Stomach (tissue), 8 donors: ENCODE measurements at regions not wholly inside any gene's neighbourhood (a gene's known extent, or its start where the extent isn't known, plus 50 kb on each side); places are given as distances from the start of the nearest gene placed in this dataset.

Experiments used
- DNase-seq, 2 donors: peaks; one replicate each; pipeline versions ENCODE4 v3.0.0 to v3.0.0-alpha.2; 2013 to 2019
- H3K27ac ChIP-seq, 5 donors: fragments of 200-600 bp in 4 of 5; sonication (generic) in 4 of 5; one replicate each; pipeline ENCODE4 v1.5.1; 2013 to 2019; ENCODE audit warnings: mild to moderate bottlenecking in 1 of 5, moderate library complexity in 1 of 5
- H3K27me3 ChIP-seq, 3 donors: fragments of 200-600 bp; sonication (generic); one replicate each; pipeline ENCODE4 v1.5.1; 2017 to 2019; ENCODE audit warnings: mixed run types in 1 of 3
- H3K36me3 ChIP-seq, 4 donors: fragments of 200-600 bp; sonication (generic); 1 replicate in 3 of 4; 2 replicates in 1 of 4; pipeline ENCODE4 v1.5.1; 2016 to 2019
- H3K4me1 ChIP-seq, 4 donors: fragments of 200-600 bp; sonication (generic); one replicate each; pipeline ENCODE4 v1.5.1; 2016 to 2019
- H3K4me3 ChIP-seq, 4 donors: fragments of 200-600 bp; sonication (generic) in 3 of 4; one replicate each; pipeline ENCODE4 v1.5.1; 2016 to 2019; ENCODE audit warnings: mild to moderate bottlenecking in 1 of 4
- H3K9me3 ChIP-seq, 4 donors: fragments of 200-600 bp; sonication (generic); one replicate each; pipeline ENCODE4 v1.5.1; 2016 to 2019
- EP300 ChIP-seq: sonication (generic); formaldehyde crosslinking; IDR thresholded peaks from one replicate; pipeline ENCODE4 v1.6.1; 2017; ENCODE audit warnings: antibody characterized with exemption
- POLR2A ChIP-seq, 4 donors: fragments of 450-650 bp; IDR thresholded peaks; one replicate each; pipeline ENCODE4 v1.6.1; 2016; ENCODE audit warnings: antibody characterized with exemption in 4 of 4, control low read depth in 2 of 4, mild to moderate bottlenecking in 1 of 4, moderate library complexity in 1 of 4
- POLR2AphosphoS5 ChIP-seq, 3 donors: sonication (generic); formaldehyde crosslinking; IDR thresholded peaks; one replicate each; pipeline ENCODE4 v1.6.1; 2016; ENCODE audit warnings: antibody characterized with exemption in 3 of 3
- WGBS, 5 donors: extraction: QIAGEN DNeasy Blood & Tissue Kit in 3 of 5; methylation state at CpG; one replicate each; pipeline versions ENCODE4 v1.1.5 to v1.1.7; 2013 to 2018; 5-methylcytosine and 5-hydroxymethylcytosine counted together
- intact Hi-C: fragments of 100-400 bp; cut with DNase I; formaldehyde crosslinking; loops from one replicate; pipeline ENCODE4 v1.15.1; 2023; ENCODE audit warnings: low total_unique reads
- TF ChIP-seq, protein P1 (sequence below), 7 experiments: fragments of 450-650 bp in 4 of 7; fragments of 200-600 bp in 3 of 7; sonication (generic) in 3 of 7; IDR thresholded peaks; one replicate each; pipeline ENCODE4 v1.5.1; 2016 to 2019; ENCODE audit warnings: antibody characterized with exemption in 7 of 7, control low read depth in 2 of 7, mild to moderate bottlenecking in 1 of 7
- donor health status: healthy with polysubstance abuse.
- donor health status: Bipolar disorder and iron deficiency.
- donor health status: healthy.

GRCh38 chr2:18837240-18837639 is 247.9 kb upstream of the NT5C1B start:
- Histone ChIP-seq H3K27me3 (no peaks in the 10 kb centered on the region), H3K4me1 (peaks cover 0 to 7% (median 3%) of the 10 kb centered on the region in 4 donors), H3K9me3 (no peaks in the 10 kb centered on the region), H3K27ac (no peak overlapping the region), H3K4me3 (no peak overlapping the region), H3K36me3 (no peaks in the 10 kb centered on the region)
- TF ChIP-seq POLR2A (IDR thresholded peaks at IDR 0.05) (no peak), EP300 (no peak), POLR2AphosphoS5 (IDR thresholded peaks at IDR 0.05) (no peak)
- TF ChIP-seq, protein P1, sequence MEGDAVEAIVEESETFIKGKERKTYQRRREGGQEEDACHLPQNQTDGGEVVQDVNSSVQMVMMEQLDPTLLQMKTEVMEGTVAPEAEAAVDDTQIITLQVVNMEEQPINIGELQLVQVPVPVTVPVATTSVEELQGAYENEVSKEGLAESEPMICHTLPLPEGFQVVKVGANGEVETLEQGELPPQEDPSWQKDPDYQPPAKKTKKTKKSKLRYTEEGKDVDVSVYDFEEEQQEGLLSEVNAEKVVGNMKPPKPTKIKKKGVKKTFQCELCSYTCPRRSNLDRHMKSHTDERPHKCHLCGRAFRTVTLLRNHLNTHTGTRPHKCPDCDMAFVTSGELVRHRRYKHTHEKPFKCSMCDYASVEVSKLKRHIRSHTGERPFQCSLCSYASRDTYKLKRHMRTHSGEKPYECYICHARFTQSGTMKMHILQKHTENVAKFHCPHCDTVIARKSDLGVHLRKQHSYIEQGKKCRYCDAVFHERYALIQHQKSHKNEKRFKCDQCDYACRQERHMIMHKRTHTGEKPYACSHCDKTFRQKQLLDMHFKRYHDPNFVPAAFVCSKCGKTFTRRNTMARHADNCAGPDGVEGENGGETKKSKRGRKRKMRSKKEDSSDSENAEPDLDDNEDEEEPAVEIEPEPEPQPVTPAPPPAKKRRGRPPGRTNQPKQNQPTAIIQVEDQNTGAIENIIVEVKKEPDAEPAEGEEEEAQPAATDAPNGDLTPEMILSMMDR (IDR thresholded peaks at IDR 0.05), result no peak
- intact Hi-C loops, result no loop called here
- WGBS, 5 donors, result 92 to 100% (median 95%) methylated on average over 1 of the region's 1 CpG
- DNase-seq, result no peak

DNA sequence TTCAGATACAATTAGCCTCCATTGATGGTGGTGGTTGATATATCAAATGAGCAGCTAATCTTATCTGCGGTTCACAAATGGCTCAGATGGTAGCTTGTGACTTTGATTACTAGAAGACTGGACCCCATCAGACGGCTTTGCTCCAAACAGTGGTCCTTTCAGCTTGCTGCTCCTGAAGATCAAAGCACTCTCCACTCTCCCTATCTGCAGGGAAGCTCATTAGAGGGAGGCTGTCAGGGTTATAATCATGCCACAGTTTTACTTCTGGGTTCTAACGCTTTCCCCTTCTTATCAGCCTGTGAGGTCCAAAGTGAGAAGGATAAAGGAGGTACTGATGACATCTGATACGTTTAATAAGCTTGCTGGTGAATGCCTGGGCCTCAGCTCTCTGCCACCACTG is 247.1 kb upstream of the NT5C1B start:
- Histone ChIP-seq H3K27ac (no peak overlapping the region), H3K36me3 (no peaks in the 10 kb centered on the region), H3K9me3 (no peaks in the 10 kb centered on the region), H3K4me1 (peaks cover 0 to 12% (median 9%) of the 10 kb centered on the region in 4 donors), H3K4me3 (no peak overlapping the region), H3K27me3 (no peaks in the 10 kb centered on the region)
- WGBS, 5 donors, result 51 to 78% (median 65%) methylated on average over 4 of the region's 4 CpGs
- TF ChIP-seq POLR2AphosphoS5 (IDR thresholded peaks at IDR 0.05), result no peak
- TF ChIP-seq, protein P1 (IDR thresholded peaks at IDR 0.05), result no peak
- no peak for TF ChIP-seq POLR2A (IDR thresholded peaks at IDR 0.05)
- TF ChIP-seq EP300, result no peak
- no peak for DNase-seq
- intact Hi-C loops, result no loop called here

- Histone ChIP-seq H3K27ac (no peak overlapping the region), H3K27me3 (no peaks in the 10 kb centered on the region), H3K36me3 (no peaks in the 10 kb centered on the region), H3K4me1 (peaks cover 0 to 19% (median 15%) of the 10 kb centered on the region in 4 donors), H3K9me3 (no peaks in the 10 kb centered on the region), H3K4me3 (no peak overlapping the region)
- no peak for DNase-seq
- no peak for TF ChIP-seq EP300
- 90 to 99% (median 93%) methylated on average over 2 of the region's 2 CpGs for WGBS, 5 donors
- intact Hi-C loops, result no loop called here
Observed at GRCh38 chr2:18835787-18836186, 246.4 kb upstream of the NT5C1B start.

- H3K4me3 ChIP-seq, result no peak overlapping the region
- H3K27me3 ChIP-seq, result no peaks in the 10 kb centered on the region
- H3K9me3 ChIP-seq, result no peaks in the 10 kb centered on the region
- WGBS, 5 donors, result 64 to 92% (median 83%) methylated on average over 1 of the region's 1 CpG
- H3K36me3 ChIP-seq, result no peaks in the 10 kb centered on the region
- DNase-seq, result no peak
- peak in 1 of 3 donors; percentile 35 for TF ChIP-seq POLR2AphosphoS5 (IDR thresholded peaks at IDR 0.05)
- TF ChIP-seq, protein P1 (IDR thresholded peaks at IDR 0.05), result no peak
- intact Hi-C loops, result no loop called here
- H3K27ac ChIP-seq, result no peak overlapping the region
- H3K4me1 ChIP-seq, result peaks cover 8 to 33% (median 26%) of the 10 kb centered on the region in 4 donors
Observed at GRCh38 chr2:18834341-18834740, 245.0 kb upstream of the NT5C1B start.

GRCh38 chr2:18833941-18834340 is 244.6 kb upstream of the NT5C1B start:
- Histone ChIP-seq H3K27me3 (no peaks in the 10 kb centered on the region), H3K4me1 (peaks cover 11 to 37% (median 30%) of the 10 kb centered on the region in 4 donors), H3K36me3 (no peaks in the 10 kb centered on the region), H3K4me3 (no peak overlapping the region), H3K27ac (no peak overlapping the region), H3K9me3 (no peaks in the 10 kb centered on the region)
- WGBS, 5 donors, result 91 to 100% (median 95%) methylated on average over 2 of the region's 2 CpGs
- no peak for DNase-seq
- intact Hi-C loops, result no loop called here
- no peak for TF ChIP-seq POLR2A (IDR thresholded peaks at IDR 0.05)
